PC-9 (cell line): ENCODE measurements at regions not wholly inside any gene's neighbourhood (a gene's known extent, or its start where the extent isn't known, plus 50 kb on each side); places are given as distances from the start of the nearest gene placed in this dataset.

ENCODE experiments used
- BruUV-seq: library from RNA; stranded (reverse); fragments of 400-500 nt; replicated peaks from 2 replicates; lab custom pipeline; 2021; lab: Mats Ljungman, UMichigan
- CTCF ChIA-PET: fragments of 300-600 bp; sonication (Branson Sonifier 250); formaldehyde crosslinking; loops from one replicate; lab custom pipeline; 2022; ENCODE audit warnings: antibody characterized with exemption; lab: Charles Lee
- POLR2A ChIA-PET: fragments of 300-600 bp; sonication (Branson Sonifier 250); formaldehyde crosslinking; loops from one replicate; lab custom pipeline; 2022; ENCODE audit warnings: antibody characterized with exemption; ENCODE audit not compliant: unreplicated experiment; lab: Charles Lee
- DNase-seq, 2 experiments: peaks; one replicate each; pipeline versions ENCODE4 v3.0.0 to v3.0.0-alpha.2; 2015 to 2022; ENCODE audit warnings: mixed read lengths in 1 of 2
- H2AFZ ChIP-seq: fragments of 200-600 bp; sonication (generic); 2 replicates; pipeline ENCODE4 v1.8.1; 2017; ENCODE audit warnings: antibody characterized with exemption
- H3F3A ChIP-seq: fragments of 200-600 bp; sonication (generic); 2 replicates; pipeline ENCODE4 v1.8.1; 2017; ENCODE audit warnings: antibody characterized with exemption, mild to moderate bottlenecking, low read depth; ENCODE audit not compliant: insufficient read depth
- H3K27ac ChIP-seq: fragments of 200-600 bp; sonication (generic); 2 replicates; pipeline ENCODE4 v1.6.1; 2016; ENCODE audit warnings: mixed run types
- H3K27me3 ChIP-seq: fragments of 200-600 bp; sonication (generic); 2 replicates; pipeline ENCODE4 v1.6.1; 2016; ENCODE audit warnings: low read depth, mixed run types; ENCODE audit not compliant: insufficient read depth
- H3K36me3 ChIP-seq: fragments of 200-600 bp; sonication (generic); 2 replicates; pipeline ENCODE4 v1.6.1; 2016; ENCODE audit warnings: low read depth, mixed run types
- H3K4me1 ChIP-seq: fragments of 200-600 bp; sonication (generic); replicated peaks from 2 replicates; pipeline ENCODE4 v1.6.1; 2016; ENCODE audit warnings: mixed run types; ENCODE audit not compliant: insufficient read depth
- H3K4me2 ChIP-seq: fragments of 200-600 bp; sonication (generic); 2 replicates; pipeline ENCODE4 v1.6.1; 2017; ENCODE audit warnings: mixed run types
- H3K4me3 ChIP-seq: fragments of 200-600 bp; sonication (generic); 2 replicates; pipeline ENCODE4 v1.6.1; 2016; ENCODE audit warnings: mixed run types
- H3K79me2 ChIP-seq: fragments of 200-600 bp; sonication (generic); 2 replicates; pipeline ENCODE4 v1.6.1; 2017; ENCODE audit warnings: low read depth, mixed run types
- H3K9me2 ChIP-seq: fragments of 200-600 bp; sonication (generic); 2 replicates; pipeline ENCODE4 v1.8.1; 2017; ENCODE audit warnings: mild to moderate bottlenecking; ENCODE audit not compliant: insufficient read depth
- H3K9me3 ChIP-seq: fragments of 200-600 bp; sonication (generic); 2 replicates; pipeline ENCODE4 v1.8.1; 2016; ENCODE audit warnings: low read depth; ENCODE audit not compliant: insufficient read depth
- H4K20me1 ChIP-seq: fragments of 200-600 bp; sonication (generic); 2 replicates; pipeline ENCODE4 v1.8.1; 2017; ENCODE audit not compliant: insufficient read depth
- EZH2 ChIP-seq: fragments of 200-600 bp; sonication (generic); IDR thresholded peaks from 2 replicates; pipeline ENCODE4 v1.8.0; 2017; ENCODE audit warnings: antibody characterized with exemption, low read depth
- intact Hi-C: fragments of 100-400 bp; cut with micrococcal nuclease; formaldehyde crosslinking; loops from one replicate; pipeline ENCODE4 v1.10.0; 2022; ENCODE audit not compliant: unreplicated experiment
- TF ChIP-seq, protein P1 (sequence below): fragments of 200-600 bp; sonication (generic); conservative IDR thresholded peaks from 2 replicates; pipeline ENCODE4 v1.6.1; 2017; ENCODE audit warnings: mixed run types, antibody characterized with exemption, mild to moderate bottlenecking, moderate library complexity

DNA sequence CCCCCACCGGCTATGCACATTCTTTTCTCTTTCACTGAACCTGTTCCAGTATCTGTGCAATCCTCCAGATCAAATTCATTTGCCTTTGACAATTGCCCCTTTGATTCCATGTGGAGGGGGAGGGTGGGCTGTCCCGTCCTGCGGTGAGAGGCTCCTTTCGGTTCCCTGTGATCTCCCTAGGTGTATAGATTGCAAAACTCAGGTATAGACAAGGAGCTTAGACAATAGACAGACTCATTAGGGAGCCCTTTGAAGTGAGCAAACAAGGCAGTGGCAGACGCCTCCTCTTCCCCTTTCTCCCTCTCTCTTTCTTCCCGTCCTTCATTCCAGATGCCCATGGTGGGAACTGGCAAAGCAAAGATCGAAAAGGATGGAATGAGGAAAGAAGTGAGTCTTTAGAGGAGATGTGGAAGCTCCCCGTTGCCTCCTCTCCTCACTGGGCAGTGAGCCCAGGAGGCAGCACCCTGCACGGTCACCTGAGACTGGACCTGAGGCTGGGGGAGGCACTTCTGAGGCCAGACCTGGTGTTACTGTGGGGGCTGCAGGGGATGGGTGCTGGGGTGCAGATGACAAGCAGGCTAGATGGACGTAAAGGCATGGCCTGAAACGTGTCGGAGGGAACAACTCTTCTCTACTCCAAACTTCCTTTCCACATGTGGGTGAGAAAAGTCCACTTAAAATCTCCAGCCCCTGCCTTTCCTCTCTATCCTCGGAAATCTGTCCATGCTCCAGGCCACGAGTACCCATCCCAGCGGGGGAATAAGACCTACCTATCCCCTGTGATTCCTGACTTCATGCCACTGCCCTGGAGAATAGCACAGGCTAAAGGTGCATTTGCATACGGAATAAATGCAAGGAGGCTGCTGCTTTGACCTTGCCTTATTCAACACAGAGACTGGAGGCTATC lies 256.6 kb upstream of the FOXQ1 start:
- H3K36me3 ChIP-seq = no peaks in the 10 kb centered on the region
- H4K20me1 ChIP-seq = no peaks in the 10 kb centered on the region
- ChIA-PET POLR2A (no interaction called here), CTCF (no interaction called here)
- no TSS peak for BruUV-seq
- H3K4me2 ChIP-seq = peak overlapping the region; percentile 39
- no peak overlapping the region for H2AFZ ChIP-seq
- DNase-seq = peak in 1 of 2 experiments; percentile 71
- no peaks in the 10 kb centered on the region for H3K27me3 ChIP-seq
- H3K4me3 ChIP-seq = no peak overlapping the region
- H3F3A ChIP-seq = no peaks in the 10 kb centered on the region
- intact Hi-C loops = no loop called here
- peaks cover 8% of the 10 kb centered on the region for H3K4me1 ChIP-seq
- H3K27ac ChIP-seq = no peak overlapping the region
- no peaks in the 10 kb centered on the region for H3K9me3 ChIP-seq
- TF ChIP-seq, protein P1, sequence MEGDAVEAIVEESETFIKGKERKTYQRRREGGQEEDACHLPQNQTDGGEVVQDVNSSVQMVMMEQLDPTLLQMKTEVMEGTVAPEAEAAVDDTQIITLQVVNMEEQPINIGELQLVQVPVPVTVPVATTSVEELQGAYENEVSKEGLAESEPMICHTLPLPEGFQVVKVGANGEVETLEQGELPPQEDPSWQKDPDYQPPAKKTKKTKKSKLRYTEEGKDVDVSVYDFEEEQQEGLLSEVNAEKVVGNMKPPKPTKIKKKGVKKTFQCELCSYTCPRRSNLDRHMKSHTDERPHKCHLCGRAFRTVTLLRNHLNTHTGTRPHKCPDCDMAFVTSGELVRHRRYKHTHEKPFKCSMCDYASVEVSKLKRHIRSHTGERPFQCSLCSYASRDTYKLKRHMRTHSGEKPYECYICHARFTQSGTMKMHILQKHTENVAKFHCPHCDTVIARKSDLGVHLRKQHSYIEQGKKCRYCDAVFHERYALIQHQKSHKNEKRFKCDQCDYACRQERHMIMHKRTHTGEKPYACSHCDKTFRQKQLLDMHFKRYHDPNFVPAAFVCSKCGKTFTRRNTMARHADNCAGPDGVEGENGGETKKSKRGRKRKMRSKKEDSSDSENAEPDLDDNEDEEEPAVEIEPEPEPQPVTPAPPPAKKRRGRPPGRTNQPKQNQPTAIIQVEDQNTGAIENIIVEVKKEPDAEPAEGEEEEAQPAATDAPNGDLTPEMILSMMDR = no peak
- TF ChIP-seq EZH2 = no peak
- no peaks in the 10 kb centered on the region for H3K79me2 ChIP-seq
- H3K9me2 ChIP-seq = no peaks in the 10 kb centered on the region

DNA sequence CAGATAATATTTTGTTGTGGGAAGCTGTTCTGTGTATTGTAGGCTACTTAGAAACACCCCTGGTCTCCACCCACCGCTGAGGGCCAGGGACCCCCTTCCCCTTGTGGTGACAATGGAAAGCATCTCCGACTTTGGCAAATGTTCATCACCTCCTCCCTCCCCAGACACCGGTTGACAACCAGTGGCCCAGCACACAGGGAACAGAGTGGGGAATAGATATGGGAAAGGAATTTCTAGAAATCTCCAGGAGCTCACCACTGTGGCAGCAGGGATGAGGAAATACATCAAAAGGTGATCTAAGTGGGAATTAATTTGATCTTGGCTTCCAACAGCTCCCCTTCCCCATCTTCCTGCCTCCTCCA lies 257.3 kb upstream of the FOXQ1 start:
- peaks cover 14% of the 10 kb centered on the region for H3K4me1 ChIP-seq
- no peak for TF ChIP-seq EZH2
- TF ChIP-seq, protein P1 = no peak
- H3K4me2 ChIP-seq = peak overlapping the region; percentile 39; the same call in 1 of the 2 replicates
- no peaks in the 10 kb centered on the region for H3K27me3 ChIP-seq
- DNase-seq = no peak
- no peaks in the 10 kb centered on the region for H3F3A ChIP-seq
- H3K79me2 ChIP-seq = no peaks in the 10 kb centered on the region
- H2AFZ ChIP-seq = no peak overlapping the region
- intact Hi-C loops = no loop called here
- CTCF ChIA-PET = no interaction called here
- POLR2A ChIA-PET = no interaction called here
- H3K4me3 ChIP-seq = no peak overlapping the region
- H3K36me3 ChIP-seq = no peaks in the 10 kb centered on the region
- no TSS peak for BruUV-seq
- no peaks in the 10 kb centered on the region for H3K9me3 ChIP-seq
- H3K9me2 ChIP-seq = no peaks in the 10 kb centered on the region
- H3K27ac ChIP-seq = no peak overlapping the region
- H4K20me1 ChIP-seq = no peaks in the 10 kb centered on the region

DNA sequence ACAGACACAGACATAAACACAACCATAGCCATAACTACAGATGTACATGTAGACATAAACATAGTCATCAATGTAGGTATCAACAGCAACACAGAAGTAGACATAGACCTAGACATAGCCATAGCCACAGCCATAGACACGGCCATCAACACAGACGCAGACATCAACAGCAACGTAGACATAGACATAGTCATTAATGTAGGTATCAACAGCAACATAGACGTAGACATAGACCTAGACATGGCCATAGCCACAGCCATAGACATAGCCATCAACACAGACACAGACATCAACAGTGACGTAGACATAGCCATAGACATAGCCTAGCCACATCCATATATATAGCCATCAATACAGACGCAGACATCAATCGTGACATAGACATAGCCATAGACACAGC lies 258.3 kb upstream of the FOXQ1 start:
- POLR2A ChIA-PET = no interaction called here

More for the DNA sequence above, 258.3 kb upstream of the FOXQ1 start:
- intact Hi-C loops = no loop called here
- Histone ChIP-seq H3K36me3 (no peaks in the 10 kb centered on the region), H3K27me3 (no peaks in the 10 kb centered on the region), H3K4me1 (peaks cover 18% of the 10 kb centered on the region), H3K9me3 (no peaks in the 10 kb centered on the region), H4K20me1 (no peaks in the 10 kb centered on the region), H3K9me2 (no peaks in the 10 kb centered on the region), H3K4me3 (no peak overlapping the region), H3K79me2 (no peaks in the 10 kb centered on the region), H3K4me2 (no peak overlapping the region), H3K27ac (no peak overlapping the region), H2AFZ (no peak overlapping the region), H3F3A (no peaks in the 10 kb centered on the region)
- CTCF ChIA-PET = no interaction called here
- no TSS peak for BruUV-seq
- TF ChIP-seq, protein P1 = no peak
- no peak for TF ChIP-seq EZH2
- DNase-seq = no peak
